GM21367 (cell line): ENCODE measurements at regions not wholly inside any gene's neighbourhood (a gene's known extent, or its start where the extent isn't known, plus 50 kb on each side); places are given as distances from the start of the nearest gene placed in this dataset.
A peak's percentile ranks its signal among the peaks of the same experiment; 100 is the strongest.
"Not testable (repeated sequence)": the region's sequence is repeated elsewhere in the genome, so short reads cannot be mapped to it uniquely, and the experiment has no call there.

Experiments
- ATAC-seq: cut with Tn5 transposase; IDR thresholded peaks from one replicate; pipeline ENCODE4 v1.9.1; 2021; ENCODE audit not compliant: unreplicated experiment

DNA sequence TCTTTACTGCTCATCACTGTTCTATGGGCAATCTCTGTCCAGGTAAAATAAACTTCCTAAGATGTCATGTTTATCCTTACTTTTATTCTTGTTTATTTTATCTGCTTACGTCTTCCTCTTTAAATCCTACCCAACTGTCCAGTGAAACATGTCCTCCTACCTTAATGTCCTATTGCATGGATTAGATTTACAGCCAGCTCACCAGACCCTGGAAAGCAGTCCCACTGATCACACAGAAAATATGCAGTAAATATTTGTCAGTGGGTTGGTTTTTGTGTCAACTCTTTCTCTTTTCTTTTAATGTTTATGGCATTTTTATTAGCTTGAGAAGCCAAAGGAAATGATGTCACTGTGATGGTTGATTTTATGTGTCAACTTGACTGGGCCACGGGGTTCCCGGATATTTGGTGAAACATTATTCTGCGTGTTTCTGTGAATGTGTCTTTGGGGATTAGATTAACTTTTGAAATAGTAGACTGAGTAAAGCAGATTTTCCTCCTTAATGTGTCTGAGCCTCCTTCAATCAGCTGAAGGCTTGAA, 258.3 kb downstream of the SRGAP2C start:
- ATAC-seq = no peak

DNA sequence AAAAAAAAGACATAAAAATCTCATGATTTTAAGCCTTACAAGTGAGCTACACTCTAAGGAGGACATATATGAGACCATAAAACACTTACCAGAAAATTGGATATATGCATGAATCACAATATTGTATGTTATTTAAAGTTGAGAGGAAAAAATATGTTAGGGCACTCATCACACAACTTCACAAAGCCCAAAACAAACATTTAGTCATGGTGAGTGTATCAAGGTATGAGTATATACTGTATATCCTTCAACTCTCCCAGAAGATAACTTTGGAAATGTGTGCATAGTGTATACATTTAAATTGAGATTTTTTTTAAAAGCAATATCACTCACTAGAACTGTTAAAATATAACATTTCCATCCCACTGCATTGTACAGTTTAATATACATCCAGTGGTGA, 259.3 kb downstream of the SRGAP2C start:
- no peak for ATAC-seq

DNA sequence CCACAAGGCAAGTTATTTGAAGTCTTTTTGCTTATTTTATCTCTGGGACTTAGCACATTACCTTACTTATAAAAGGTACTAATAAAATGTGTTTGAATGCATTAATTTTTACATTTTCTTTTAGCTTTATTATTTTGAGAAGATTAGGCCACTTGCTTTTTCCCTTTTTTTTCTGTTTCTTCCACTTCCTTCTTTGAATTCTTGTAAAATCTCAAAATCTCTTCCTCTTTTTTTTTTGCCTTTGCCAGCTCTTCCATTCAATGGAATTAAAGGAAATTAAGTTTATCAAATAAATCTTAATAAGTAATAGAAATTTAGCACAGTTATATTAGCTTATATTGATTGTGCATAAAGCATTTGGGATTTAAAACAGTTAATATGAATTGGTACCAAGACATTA, 260.9 kb downstream of the SRGAP2C start:
- no peak for ATAC-seq

- not testable (repeated sequence) for ATAC-seq
Observed at GRCh38 chr1:121447280-121447923, 262.6 kb downstream of the SRGAP2C start.

DNA sequence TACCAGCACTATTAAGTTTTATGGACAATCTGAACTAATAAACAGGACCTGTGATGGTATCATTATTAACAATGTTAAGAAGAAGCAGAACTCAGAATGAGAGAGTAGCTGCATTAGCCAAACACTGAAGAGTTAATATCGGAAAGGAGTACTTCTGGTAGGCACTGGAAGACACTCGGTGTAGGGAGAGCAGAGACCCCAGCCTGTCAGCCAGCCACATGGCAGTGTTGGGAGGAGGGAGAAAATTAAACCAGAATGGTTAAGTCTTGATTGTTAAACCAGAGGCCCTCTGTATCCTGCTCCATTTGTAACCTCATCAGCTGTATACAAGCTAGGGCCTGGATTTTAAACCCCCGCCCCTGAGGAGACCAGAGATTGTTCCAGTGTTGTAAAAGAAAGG, 263.3 kb downstream of the SRGAP2C start:
- ATAC-seq = not testable (repeated sequence)

DNA sequence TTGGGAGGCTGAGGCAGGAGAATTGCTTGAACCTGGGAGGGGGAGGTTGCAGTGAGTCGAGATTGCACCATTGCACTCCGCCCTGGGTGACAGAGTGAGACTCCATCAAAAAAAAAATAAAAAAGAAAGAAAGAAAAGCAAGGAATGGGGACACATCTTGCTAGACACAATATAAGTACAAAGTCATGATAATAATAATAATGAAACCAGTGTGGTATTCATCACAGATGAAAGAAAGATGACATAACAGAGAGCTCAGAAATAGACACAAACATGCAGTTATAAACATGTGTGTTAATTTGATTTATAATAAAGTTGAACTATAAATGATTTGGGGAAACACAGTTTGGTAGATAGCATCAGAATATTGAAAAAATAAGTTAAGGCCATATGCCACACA, 264.1 kb downstream of the SRGAP2C start:
- no peak for ATAC-seq

DNA sequence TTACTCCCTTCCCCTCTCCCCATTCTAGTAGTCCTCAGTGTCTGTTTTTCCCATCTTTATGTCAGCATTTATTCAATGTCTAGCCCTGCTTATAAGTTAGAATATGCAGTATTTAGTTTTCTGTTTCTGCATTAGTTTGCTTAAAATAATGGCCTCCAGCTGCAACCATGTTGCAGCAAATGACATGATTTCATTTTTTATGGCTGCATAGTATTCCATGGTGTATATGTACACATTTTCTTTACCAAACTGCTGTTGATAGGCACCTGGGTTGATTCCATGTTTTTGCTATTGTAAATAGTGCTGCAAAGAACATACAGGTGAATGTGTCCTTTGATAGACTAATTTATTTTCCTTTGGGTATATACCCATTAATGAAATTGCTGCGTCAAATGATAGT, 267.7 kb downstream of the SRGAP2C start:
- no peak for ATAC-seq

- ATAC-seq = peak; percentile 99
Observed at GRCh38 chr1:121458291-121459048, 273.7 kb downstream of the SRGAP2C start.

- ATAC-seq = no peak
Observed at GRCh38 chr1:121459235-121459634, 274.5 kb downstream of the SRGAP2C start.

- not testable (repeated sequence) for ATAC-seq
Observed at GRCh38 chr1:121469395-121469794, 284.6 kb downstream of the SRGAP2C start.

DNA sequence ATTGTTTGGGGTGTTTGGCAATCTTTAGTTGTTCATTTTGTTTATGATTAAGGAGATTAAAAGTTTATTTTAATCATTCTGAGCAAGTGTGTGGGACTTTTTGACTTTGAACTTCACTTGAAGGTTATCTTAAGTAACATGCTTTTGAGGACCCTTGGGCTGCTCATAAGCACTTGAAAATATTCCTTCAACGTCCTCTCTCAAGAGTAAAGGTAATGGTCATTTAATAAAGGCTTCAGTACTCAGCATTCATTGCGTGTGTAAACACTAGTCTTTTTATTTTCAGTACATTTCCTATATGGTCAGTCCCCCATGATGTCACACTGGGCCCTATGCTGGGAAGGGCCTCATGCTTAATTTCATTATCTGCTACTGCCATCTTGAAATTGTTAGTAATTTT, 285.6 kb downstream of the SRGAP2C start:
- ATAC-seq = not testable (repeated sequence)

DNA sequence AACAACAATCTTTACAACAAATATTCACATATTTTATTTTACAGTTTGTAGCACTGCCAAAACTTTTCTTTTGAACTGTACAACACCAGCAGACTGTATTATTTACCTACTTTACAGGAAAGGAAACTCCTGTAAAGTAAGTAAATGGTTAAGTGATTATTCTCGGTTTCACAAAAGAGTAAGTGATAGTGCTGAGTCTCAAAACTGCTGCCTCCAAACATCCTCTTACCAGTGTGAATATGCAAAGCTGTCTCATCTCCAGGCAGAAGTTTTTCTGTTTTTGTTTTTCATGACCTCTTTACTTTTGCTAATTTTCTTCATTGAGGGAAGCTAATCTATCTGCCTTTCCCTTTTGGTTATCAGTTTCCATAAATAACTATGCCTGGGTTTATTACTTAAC, 286.7 kb downstream of the SRGAP2C start:
- peak; percentile 97 for ATAC-seq

DNA sequence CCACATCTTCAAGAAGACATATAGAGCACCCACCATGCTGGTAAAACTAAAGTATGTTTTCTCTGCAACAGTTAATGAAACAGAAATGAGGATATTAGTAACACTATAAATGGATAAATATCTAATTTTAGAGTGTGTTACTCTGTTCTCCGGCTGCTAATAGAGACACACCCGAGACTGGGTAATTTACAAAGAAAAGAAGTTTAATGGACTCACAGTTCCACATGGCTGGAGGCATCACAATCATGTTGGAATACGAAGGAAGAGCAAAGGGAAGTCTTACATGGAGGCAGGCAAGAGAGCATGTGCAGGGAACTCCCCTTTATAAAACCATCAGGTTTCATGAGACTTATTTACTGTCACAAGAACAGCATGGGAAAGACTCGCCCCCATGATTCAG, 287.2 kb downstream of the SRGAP2C start:
- ATAC-seq = no peak

DNA sequence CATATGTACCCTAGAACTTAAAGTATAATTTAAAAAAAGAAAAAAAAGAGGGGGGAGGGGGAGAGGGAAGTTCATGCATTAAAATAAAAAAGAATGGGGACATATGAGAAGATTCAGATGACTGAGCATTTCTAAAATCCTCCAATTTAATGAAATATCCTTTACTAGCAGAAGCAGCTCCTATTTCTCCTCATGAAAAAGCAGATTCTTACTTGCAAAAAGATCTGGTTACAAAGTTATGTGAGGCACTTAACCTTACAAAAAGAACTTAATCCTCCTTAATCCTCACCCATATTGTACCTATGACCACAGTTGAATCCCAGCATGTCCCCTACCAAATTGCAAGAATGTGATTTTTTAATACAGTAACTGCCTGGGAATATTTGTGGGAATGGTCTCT, 298.5 kb downstream of the SRGAP2C start:
- ATAC-seq = no peak

GRCh38 chr1:121483961-121484424, 299.2 kb downstream of the SRGAP2C start:
- no peak for ATAC-seq

DNA sequence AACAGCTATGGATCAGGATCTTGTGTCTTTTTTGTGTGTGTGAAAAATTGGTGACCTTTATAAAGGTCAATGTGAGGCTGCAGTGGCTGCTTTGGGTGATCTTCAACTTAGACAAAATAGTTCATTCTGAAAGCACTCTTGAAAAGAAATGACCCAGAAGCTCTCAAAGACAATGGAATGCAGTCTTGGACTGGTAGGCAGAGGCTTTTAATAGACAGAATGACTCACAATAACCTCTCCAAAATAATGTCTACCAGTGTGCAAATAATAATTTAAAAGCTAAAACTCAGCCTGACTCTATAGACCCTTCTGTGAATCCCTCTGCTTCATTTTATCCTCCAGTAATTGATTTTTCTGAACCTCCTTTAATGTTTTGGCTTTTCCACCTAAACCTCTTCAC, 310.0 kb downstream of the SRGAP2C start:
- not testable (repeated sequence) for ATAC-seq

DNA sequence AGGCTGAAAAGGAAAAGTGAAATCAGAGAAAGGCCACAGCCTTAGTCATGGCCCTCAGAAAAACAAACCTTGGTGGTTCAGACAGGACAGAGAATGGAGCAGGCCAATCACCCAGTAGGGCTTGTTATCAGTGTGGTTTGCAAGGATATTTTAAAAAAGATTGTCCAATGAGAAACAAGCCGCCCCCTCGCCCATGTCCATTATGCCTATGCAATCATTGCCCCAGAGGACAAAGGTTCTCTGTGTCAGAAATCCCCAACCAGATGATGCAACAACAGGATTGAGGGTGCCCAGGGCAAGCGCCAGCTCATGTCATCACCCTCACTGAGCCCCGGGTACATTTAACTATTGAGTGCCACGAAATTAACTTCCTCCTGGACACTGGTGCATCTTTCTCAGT, 326.7 kb downstream of the SRGAP2C start:
- not testable (repeated sequence) for ATAC-seq

DNA sequence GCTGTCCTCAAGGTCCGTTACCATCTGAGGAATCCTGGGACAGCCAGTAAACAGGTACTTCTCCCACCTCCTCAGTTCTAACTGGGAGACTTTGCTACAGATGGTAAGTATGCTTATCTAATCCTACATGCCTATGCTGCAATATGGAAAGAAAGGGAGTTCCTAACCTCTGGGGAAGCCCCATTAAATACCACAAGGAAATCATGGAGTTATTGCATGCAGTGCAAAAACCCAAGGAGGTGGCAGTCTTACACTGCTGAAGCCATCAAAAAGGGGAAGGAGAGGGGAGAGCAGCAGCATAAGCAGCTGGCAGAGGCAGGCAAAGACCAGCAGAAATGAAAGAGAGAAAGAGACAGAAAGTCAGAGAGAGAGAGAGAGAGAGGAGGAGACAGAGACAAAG, 327.1 kb downstream of the SRGAP2C start:
- ATAC-seq = not testable (repeated sequence)

DNA sequence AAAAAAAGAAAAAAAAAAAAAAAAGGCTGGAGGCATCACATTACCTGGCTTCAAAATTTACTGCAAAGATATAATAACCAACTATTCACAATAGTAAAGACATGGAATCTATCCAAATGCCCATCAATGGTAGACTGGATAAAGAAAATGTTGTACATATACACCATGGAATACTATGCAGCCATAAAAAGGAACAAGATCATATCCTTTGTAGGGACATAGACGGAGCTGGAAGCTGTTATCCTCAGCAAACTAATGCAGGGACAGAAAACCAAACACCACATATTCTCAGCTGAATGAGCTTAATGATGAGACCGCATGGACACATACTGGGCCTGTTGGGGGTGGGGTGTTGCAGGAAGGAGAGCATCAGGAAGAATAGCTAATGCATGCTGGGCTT, 330.5 kb downstream of the SRGAP2C start:
- ATAC-seq = no peak

DNA sequence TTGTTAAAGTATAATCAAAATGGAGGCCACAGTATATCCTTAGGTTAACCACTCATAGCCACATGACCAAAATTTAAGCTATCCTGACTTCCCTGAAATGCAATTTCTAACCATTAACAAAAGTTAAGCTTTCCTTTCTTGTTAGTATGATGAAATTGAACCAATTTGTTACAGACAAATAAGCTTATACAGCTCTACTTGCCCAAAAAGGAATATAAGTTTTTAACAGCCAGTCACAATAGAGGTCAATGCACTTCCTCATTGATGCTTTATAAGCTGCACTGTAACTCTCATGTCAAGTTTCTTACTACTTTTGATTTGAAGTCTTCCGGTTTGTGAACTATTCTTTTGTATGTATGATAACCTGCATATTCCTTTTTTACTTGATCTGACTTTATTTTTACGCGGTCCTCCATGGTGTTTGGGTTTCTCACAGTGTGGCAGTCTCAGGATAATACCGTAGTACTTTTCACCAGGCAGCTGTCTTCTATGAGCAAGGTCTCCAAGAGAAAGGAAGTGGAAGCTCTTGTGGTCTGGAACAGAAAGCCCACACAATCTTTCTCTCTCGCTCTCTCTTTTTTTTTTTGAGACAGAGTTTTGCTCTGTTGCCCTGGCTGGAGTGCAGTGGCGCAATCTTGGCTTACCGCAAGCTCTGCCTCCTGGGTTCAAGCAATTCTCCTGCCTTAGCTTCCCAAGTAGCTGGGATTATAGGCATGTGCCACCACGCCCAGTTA, 331.6 kb downstream of the SRGAP2C start:
- ATAC-seq = peak; percentile 79

- no peak for ATAC-seq
Observed at GRCh38 chr1:121517586-121518230, 332.9 kb downstream of the SRGAP2C start.
